ENCODE measurements at regions not wholly inside any gene's neighbourhood (a gene's known extent, or its start where the extent isn't known, plus 50 kb on each side); places are given as distances from the start of the nearest gene placed in this dataset. TPM values are rescaled to one million over a fixed set of nuclear protein-coding genes. Genes with fewer than 3 reads are reported as not detected.

Small RNAs in the stretch of these regions (small RNA-seq; reads per million reads assigned to genes)
- not detected for gene AL031777.2 (ENCODE audit: insufficient read depth)
- gene HIST1H2AD (ENCODE audit: insufficient read depth) = 3.2 reads per million
- not detected for gene HIST1H2APS3 (ENCODE audit: insufficient read depth)
- not detected for gene HIST1H4G (ENCODE audit: insufficient read depth)
- gene LARP1P1 (ENCODE audit: insufficient read depth) = not detected
